ENCODE measurements at regions not wholly inside any gene's neighbourhood (a gene's known extent, or its start where the extent isn't known, plus 50 kb on each side); places are given as distances from the start of the nearest gene placed in this dataset.

GRCh38 chr7:25854608-25855497, 297.1 kb upstream of the NFE2L3 start:
- DNase-seq (ENCODE audit: low read depth, low spot score), result peak; percentile 99
- Histone ChIP-seq H3K4me3 (replicated peaks in 1 of 3; ENCODE audit: insufficient read depth in 1 of 3, low read depth in 1 of 3, low read length in 3 of 3) (peak overlapping the region in 1 of 3 experiments; percentile 65), H3K9me3 (replicated peaks; ENCODE audit: control insufficient read depth, insufficient read depth, low read length) (no peaks in the 10 kb centered on the region), H3K27ac (ENCODE audit: insufficient read depth, low read depth, low read length) (peak overlapping the region; percentile 36), H2AFZ (ENCODE audit: low read depth, low read length) (peak overlapping the region; percentile 8), H3K36me3 (ENCODE audit: control insufficient read depth in 2 of 2, extremely low read depth in 1 of 2, insufficient read depth in 2 of 2, low read length in 2 of 2) (no peaks in the 10 kb centered on the region), H3K4me1 (ENCODE audit: control insufficient read depth, extremely low read depth, insufficient read depth, low read length) (peaks cover 20% of the 10 kb centered on the region), H3K27me3 (ENCODE audit: control insufficient read depth in 2 of 2, insufficient read depth in 2 of 2, low read length in 2 of 2) (peaks cover 26 to 32% of the 10 kb centered on the region in 2 experiments), H3K4me2 (ENCODE audit: insufficient read depth, low read length) (peak overlapping the region; percentile 84), H4K20me1 (replicated peaks; ENCODE audit: control insufficient read depth, extremely low read depth, insufficient read depth, low read length) (no peaks in the 10 kb centered on the region), H3K9ac (replicated peaks; ENCODE audit: extremely low read depth, insufficient read depth, low read length) (peak overlapping the region; percentile 67), H3K79me2 (ENCODE audit: control insufficient read depth, insufficient read depth, low read length) (no peaks in the 10 kb centered on the region), H3K9me1 (replicated peaks; ENCODE audit: control insufficient read depth, extremely low read depth, insufficient read depth, low read length) (no peaks in the 10 kb centered on the region)
- TF ChIP-seq JUN (IDR thresholded peaks at IDR 0.05; ENCODE audit: borderline replicate concordance, insufficient read depth, insufficient read length, low read depth) (no peak), POLR2A (IDR thresholded peaks at IDR 0.05; ENCODE audit: low read depth, low read length) (peak; percentile 81), CTCF (IDR thresholded peaks at IDR 0.05; ENCODE audit: extremely low read depth in 1 of 2, insufficient read depth in 1 of 2, low read depth in 1 of 2, low read length in 2 of 2) (peak; percentile 47 to 75), GATA2 (IDR thresholded peaks at IDR 0.05; ENCODE audit: insufficient read depth, insufficient read length, low read depth, low read length) (no peak), POLR2AphosphoS5 (IDR thresholded peaks at IDR 0.05; ENCODE audit: insufficient read depth, low read depth, low read length) (peak; percentile 44), MAX (IDR thresholded peaks at IDR 0.05; ENCODE audit: insufficient read depth, insufficient read length) (peak; percentile 68), EZH2 (IDR thresholded peaks at IDR 0.05; ENCODE audit: borderline replicate concordance, low read depth, low read length, severe bottlenecking) (no peak)
- dilution Hi-C loops (cut with MboI; ENCODE audit: extremely low pct_ligation_motif_present, low sequenced_read_pairs), result no loop called here
- POLR2A ChIA-PET, result interaction anchor here (0.8 kb wide), 1 partner anchor 515 kb away, joined by 3 read pairs; no protein-coding TSS in a partner anchor
- FAIRE-seq, result peak; percentile 95
- BruUV-seq (replicated peaks), result no TSS peak
- CTCF ChIA-PET, result interaction anchor here (0.5 to 2.0 kb wide), 15 partner anchors 11 to 1272 kb away, joined by 3 to 13 read pairs (median 4); no protein-coding TSS in a partner anchor
- intact Hi-C loops (cut with micrococcal nuclease), result loop anchor here (1.0 to 5.0 kb wide), 3 partner anchors 133 to 1332 kb away; partner anchors contain the start of gene HOXA11
